RCC 7860 (cell line): ENCODE measurements at regions not wholly inside any gene's neighbourhood (a gene's known extent, or its start where the extent isn't known, plus 50 kb on each side); places are given as distances from the start of the nearest gene placed in this dataset.
"Not testable (repeated sequence)": the region's sequence is repeated elsewhere in the genome, so short reads cannot be mapped to it uniquely, and the experiment has no call there.

Experiments
- DNase-seq: peaks from one replicate; pipeline ENCODE4 v3.0.0-alpha.2; 2015; ENCODE audit warnings: low spot score
- FAIRE-seq: peaks from 2 replicates; lab custom pipeline; 2012; peaks lifted over from hg19 to GRCh38; lab: Jason Lieb, UNC

- DNase-seq (no peak), FAIRE-seq (no peak)
These were observed 145.7 kb upstream of the PHACTR3 start for GRCh38 chr20:59458645-59459044.

- FAIRE-seq (no peak), DNase-seq (no peak)
These were observed 144.8 kb upstream of the PHACTR3 start for GRCh38 chr20:59459586-59459985.

GRCh38 chr20:59460352-59460751 is 144.0 kb upstream of the PHACTR3 start:
- FAIRE-seq = no peak
- no peak for DNase-seq

- no peak for FAIRE-seq
These were observed 142.8 kb upstream of the PHACTR3 start for GRCh38 chr20:59461526-59461925.

GRCh38 chr20:59462249-59462648 is 142.1 kb upstream of the PHACTR3 start:
- FAIRE-seq (no peak), DNase-seq (no peak)

More at GRCh38 chr20:59461526-59461925, 142.8 kb upstream of the PHACTR3 start:
- DNase-seq = no peak

- FAIRE-seq = no peak
- DNase-seq = no peak
These were observed 140.8 kb upstream of the PHACTR3 start for GRCh38 chr20:59463541-59463940.

GRCh38 chr20:59466107-59466815 is 138.1 kb upstream of the PHACTR3 start:
- DNase-seq (no peak), FAIRE-seq (no peak)

- no peak for FAIRE-seq
- no peak for DNase-seq
These were observed 135.5 kb upstream of the PHACTR3 start for GRCh38 chr20:59468831-59469230.

- FAIRE-seq (no peak), DNase-seq (no peak)
These were observed 134.8 kb upstream of the PHACTR3 start for GRCh38 chr20:59469267-59470252.

- DNase-seq = no peak
- FAIRE-seq = no peak
These were observed 133.8 kb upstream of the PHACTR3 start for GRCh38 chr20:59470521-59470920.

GRCh38 chr20:59471653-59472421 is 132.5 kb upstream of the PHACTR3 start:
- FAIRE-seq (no peak), DNase-seq (no peak)

GRCh38 chr20:59473742-59474141 is 130.6 kb upstream of the PHACTR3 start:
- DNase-seq = no peak
- no peak for FAIRE-seq

GRCh38 chr20:59481067-59481466 is 123.3 kb upstream of the PHACTR3 start:
- DNase-seq = no peak
- FAIRE-seq = no peak

GRCh38 chr20:59481477-59482018 is 122.8 kb upstream of the PHACTR3 start:
- DNase-seq (no peak), FAIRE-seq (no peak)

- no peak for DNase-seq
- no peak for FAIRE-seq
These were observed 121.8 kb upstream of the PHACTR3 start for GRCh38 chr20:59482351-59483187.

GRCh38 chr20:59483481-59483880 is 120.9 kb upstream of the PHACTR3 start:
- DNase-seq (no peak), FAIRE-seq (no peak)

GRCh38 chr20:59484228-59484627 is 120.1 kb upstream of the PHACTR3 start:
- no peak for DNase-seq

GRCh38 chr20:59485576-59486454 is 118.5 kb upstream of the PHACTR3 start:
- no peak for FAIRE-seq

More at GRCh38 chr20:59484228-59484627, 120.1 kb upstream of the PHACTR3 start:
- FAIRE-seq = no peak

GRCh38 chr20:59488459-59488858 is 115.9 kb upstream of the PHACTR3 start:
- FAIRE-seq, DNase-seq: not testable (repeated sequence)

More at GRCh38 chr20:59485576-59486454, 118.5 kb upstream of the PHACTR3 start:
- DNase-seq = no peak
